ENCODE measurements at regions not wholly inside any gene's neighbourhood (a gene's known extent, or its start where the extent isn't known, plus 50 kb on each side); places are given as distances from the start of the nearest gene placed in this dataset.

- DNase-seq (ENCODE audit: low read depth in 2 of 2): no peak
Observed at GRCh38 chr18:72187956-72188355, 356.2 kb downstream of the CBLN2 start.

GRCh38 chr18:72181241-72181764 lies 362.8 kb downstream of the CBLN2 start:
- DNase-seq (ENCODE audit: low read depth in 2 of 2): no peak

- no peak for DNase-seq (ENCODE audit: low read depth in 2 of 2)
Observed at GRCh38 chr18:72180689-72181088, 363.5 kb downstream of the CBLN2 start.

- DNase-seq (ENCODE audit: low read depth in 2 of 2): no peak
Observed at GRCh38 chr18:72174972-72175649, 369.0 kb downstream of the CBLN2 start.

- DNase-seq (ENCODE audit: low read depth in 2 of 2): no peak
Observed at GRCh38 chr18:72171596-72171995, 372.5 kb downstream of the CBLN2 start.

- no peak for DNase-seq (ENCODE audit: low read depth in 2 of 2)
Observed at GRCh38 chr18:72161691-72162090, 382.5 kb downstream of the CBLN2 start.

GRCh38 chr18:72160510-72161445 lies 383.4 kb downstream of the CBLN2 start:
- DNase-seq (ENCODE audit: low read depth in 2 of 2): no peak

- no peak for DNase-seq (ENCODE audit: low read depth in 2 of 2)
Observed at GRCh38 chr18:72155327-72155726, 388.8 kb downstream of the CBLN2 start.

- DNase-seq (ENCODE audit: low read depth in 2 of 2): no peak
Observed at GRCh38 chr18:72154926-72155325, 389.2 kb downstream of the CBLN2 start.

- no peak for DNase-seq (ENCODE audit: low read depth in 2 of 2)
Observed at GRCh38 chr18:72152935-72153334, 391.2 kb downstream of the CBLN2 start.

- DNase-seq (ENCODE audit: low read depth in 2 of 2): no peak
Observed at GRCh38 chr18:72147830-72148229, 396.3 kb downstream of the CBLN2 start.

GRCh38 chr18:72140007-72140406 lies 404.1 kb downstream of the CBLN2 start:
- DNase-seq (ENCODE audit: low read depth in 2 of 2): no peak

- no peak for DNase-seq (ENCODE audit: low read depth in 2 of 2)
Observed at GRCh38 chr18:72128649-72129048, 415.5 kb downstream of the CBLN2 start.

GRCh38 chr18:72122103-72122502 lies 422.0 kb downstream of the CBLN2 start:
- DNase-seq (ENCODE audit: low read depth in 2 of 2): no peak

- DNase-seq (ENCODE audit: low read depth in 2 of 2): no peak
Observed at GRCh38 chr18:72119082-72119481, 425.1 kb downstream of the CBLN2 start.

- no peak for DNase-seq (ENCODE audit: low read depth in 2 of 2)
Observed at GRCh38 chr18:72114801-72115594, 429.1 kb downstream of the CBLN2 start.

- DNase-seq (ENCODE audit: low read depth in 2 of 2): no peak
Observed at GRCh38 chr18:72107647-72108383, 436.3 kb downstream of the CBLN2 start.

GRCh38 chr18:72104851-72105250 lies 439.3 kb downstream of the CBLN2 start:
- DNase-seq (ENCODE audit: low read depth in 2 of 2): no peak

- no peak for DNase-seq (ENCODE audit: low read depth in 2 of 2)
Observed at GRCh38 chr18:72102412-72102811, 441.7 kb downstream of the CBLN2 start.

GRCh38 chr18:72100465-72101004 lies 443.6 kb downstream of the CBLN2 start:
- DNase-seq (ENCODE audit: low read depth in 2 of 2): no peak

GRCh38 chr18:72091369-72091768 lies 452.8 kb downstream of the CBLN2 start:
- no peak for DNase-seq (ENCODE audit: low read depth in 2 of 2)

Measured in stimulated activated CD8-positive, alpha-beta memory T cell treated with anti-CD3 and anti-CD28 coated beads, Interleukin-15, amount 100 ng/mL, for 4 hours (primary cell).